GM12891 (cell line): ENCODE measurements at regions not wholly inside any gene's neighbourhood (a gene's known extent, or its start where the extent isn't known, plus 50 kb on each side); places are given as distances from the start of the nearest gene placed in this dataset.

Experiments
- POLR2A ChIP-seq: IDR thresholded peaks from 2 replicates; pipeline ENCODE4 v1.6.1; 2011; ENCODE audit warnings: low read depth, low read length, control low read depth
- TAF1 ChIP-seq: IDR thresholded peaks from 2 replicates; pipeline ENCODE4 v1.6.1; 2011; ENCODE audit warnings: low read depth, low read length, control low read depth

- TF ChIP-seq POLR2A (no peak), TAF1 (no peak)
Observed at GRCh38 chr13:80649274-80649673, 308.3 kb upstream of the SPRY2 start.
